Hepatocyte (in vitro differentiated cells): ENCODE measurements at regions not wholly inside any gene's neighbourhood (a gene's known extent, or its start where the extent isn't known, plus 50 kb on each side); places are given as distances from the start of the nearest gene placed in this dataset.

ENCODE experiments used
- DNase-seq: peaks from one replicate; pipeline ENCODE4 v3.0.0-alpha.2; 2016; ENCODE audit warnings: low spot score
- H2AFZ ChIP-seq: fragments of 200-600 bp; sonication (generic); 2 replicates; pipeline ENCODE4 v1.6.0; 2016; ENCODE audit warnings: antibody characterized with exemption, mild to moderate bottlenecking
- H3K27ac ChIP-seq: fragments of 200-600 bp; sonication (generic); 2 replicates; pipeline ENCODE4 v1.5.1; 2016; ENCODE audit warnings: mild to moderate bottlenecking
- H3K27me3 ChIP-seq: fragments of 200-600 bp; sonication (generic); 2 replicates; pipeline ENCODE4 v1.6.1; 2016
- H3K36me3 ChIP-seq: fragments of 200-600 bp; sonication (generic); replicated peaks from 2 replicates; pipeline ENCODE4 v1.5.1; 2016; ENCODE audit warnings: low read depth; ENCODE audit not compliant: insufficient read depth
- H3K4me1 ChIP-seq: fragments of 200-600 bp; sonication (generic); 2 replicates; pipeline ENCODE4 v1.5.1; 2016; ENCODE audit warnings: mild to moderate bottlenecking, moderate library complexity; ENCODE audit not compliant: insufficient read depth
- H3K4me2 ChIP-seq: fragments of 200-600 bp; sonication (generic); 2 replicates; pipeline ENCODE4 v1.6.0; 2016
- H3K4me3 ChIP-seq: fragments of 200-600 bp; sonication (generic); 2 replicates; pipeline ENCODE4 v1.5.1; 2016; ENCODE audit warnings: mild to moderate bottlenecking
- H3K79me2 ChIP-seq: fragments of 200-600 bp; sonication (generic); 2 replicates; pipeline ENCODE4 v1.6.0; 2017; ENCODE audit warnings: mild to moderate bottlenecking
- H3K9me2 ChIP-seq: fragments of 200-600 bp; sonication (generic); replicated peaks from 2 replicates; pipeline ENCODE4 v1.6.0; 2017; ENCODE audit warnings: mild to moderate bottlenecking; ENCODE audit not compliant: insufficient read depth
- H3K9me3 ChIP-seq: fragments of 200-600 bp; sonication (generic); 2 replicates; pipeline ENCODE4 v1.5.1; 2016; ENCODE audit warnings: low read depth, mild to moderate bottlenecking
- H4K20me1 ChIP-seq: fragments of 200-600 bp; sonication (generic); 2 replicates; pipeline ENCODE4 v1.6.0; 2016; ENCODE audit warnings: mild to moderate bottlenecking; ENCODE audit not compliant: insufficient read depth, poor library complexity, severe bottlenecking
- EZH2 ChIP-seq: fragments of 200-600 bp; sonication (generic); IDR thresholded peaks from 2 replicates; pipeline ENCODE4 v1.6.1; 2016; ENCODE audit warnings: antibody characterized with exemption, mild to moderate bottlenecking, borderline replicate concordance
- EZH2phosphoT487 ChIP-seq: fragments of 200-600 bp; sonication (generic); IDR thresholded peaks from one replicate; pipeline ENCODE4 v1.6.1; 2018; ENCODE audit warnings: antibody characterized with exemption, mild to moderate bottlenecking, low read depth, moderate library complexity; ENCODE audit not compliant: unreplicated experiment, severe bottlenecking
- WGBS: methylation state at CpG from one replicate; pipeline ENCODE4 v1.1.6; 2016; ENCODE audit warnings: low lambda C conversion rate; ENCODE audit errors: missing lambda C conversion rate; 5-methylcytosine and 5-hydroxymethylcytosine counted together
- TF ChIP-seq, protein P1 (sequence below): fragments of 200-600 bp; sonication (generic); IDR thresholded peaks from 2 replicates; pipeline ENCODE4 v1.5.1; 2016; ENCODE audit warnings: antibody characterized with exemption, mild to moderate bottlenecking; ENCODE audit not compliant: poor library complexity

DNA sequence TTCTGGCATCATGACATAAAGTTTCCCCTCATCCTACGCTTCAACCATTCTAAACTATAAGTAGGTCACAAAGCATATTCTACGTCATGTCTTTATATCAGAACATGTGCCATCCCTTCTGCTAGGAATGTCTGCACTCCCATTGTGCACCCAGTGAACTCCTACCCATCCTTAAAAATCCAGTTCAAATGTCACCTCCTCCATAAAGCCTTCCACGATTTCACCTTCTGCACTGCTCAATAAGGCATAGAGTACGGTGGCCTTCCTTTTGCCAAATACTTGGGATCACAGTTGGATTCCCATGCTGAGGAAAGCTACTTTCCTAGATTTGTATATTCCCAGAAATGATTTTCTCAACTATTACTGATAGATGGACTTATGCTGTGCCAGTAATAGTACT lies 186.3 kb upstream of the ZKSCAN2 start:
- Histone ChIP-seq H3K4me1 (no peaks in the 10 kb centered on the region), H3K4me2 (no peak overlapping the region), H3K27ac (no peak overlapping the region), H3K79me2 (no peaks in the 10 kb centered on the region), H4K20me1 (no peaks in the 10 kb centered on the region), H2AFZ (no peak overlapping the region), H3K9me3 (no peaks in the 10 kb centered on the region), H3K36me3 (no peaks in the 10 kb centered on the region), H3K9me2 (no peaks in the 10 kb centered on the region), H3K4me3 (no peak overlapping the region), H3K27me3 (no peaks in the 10 kb centered on the region)
- 65% methylated on average over 4 of the region's 4 CpGs for WGBS
- no peak for DNase-seq
- TF ChIP-seq EZH2phosphoT487 (no peak), EZH2 (no peak)
- TF ChIP-seq, protein P1, sequence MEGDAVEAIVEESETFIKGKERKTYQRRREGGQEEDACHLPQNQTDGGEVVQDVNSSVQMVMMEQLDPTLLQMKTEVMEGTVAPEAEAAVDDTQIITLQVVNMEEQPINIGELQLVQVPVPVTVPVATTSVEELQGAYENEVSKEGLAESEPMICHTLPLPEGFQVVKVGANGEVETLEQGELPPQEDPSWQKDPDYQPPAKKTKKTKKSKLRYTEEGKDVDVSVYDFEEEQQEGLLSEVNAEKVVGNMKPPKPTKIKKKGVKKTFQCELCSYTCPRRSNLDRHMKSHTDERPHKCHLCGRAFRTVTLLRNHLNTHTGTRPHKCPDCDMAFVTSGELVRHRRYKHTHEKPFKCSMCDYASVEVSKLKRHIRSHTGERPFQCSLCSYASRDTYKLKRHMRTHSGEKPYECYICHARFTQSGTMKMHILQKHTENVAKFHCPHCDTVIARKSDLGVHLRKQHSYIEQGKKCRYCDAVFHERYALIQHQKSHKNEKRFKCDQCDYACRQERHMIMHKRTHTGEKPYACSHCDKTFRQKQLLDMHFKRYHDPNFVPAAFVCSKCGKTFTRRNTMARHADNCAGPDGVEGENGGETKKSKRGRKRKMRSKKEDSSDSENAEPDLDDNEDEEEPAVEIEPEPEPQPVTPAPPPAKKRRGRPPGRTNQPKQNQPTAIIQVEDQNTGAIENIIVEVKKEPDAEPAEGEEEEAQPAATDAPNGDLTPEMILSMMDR = no peak

GRCh38 chr16:25434064-25434463 lies 176.4 kb upstream of the ZKSCAN2 start:
- Histone ChIP-seq H3K4me1 (no peaks in the 10 kb centered on the region), H3K79me2 (no peaks in the 10 kb centered on the region), H4K20me1 (no peaks in the 10 kb centered on the region), H3K4me2 (no peak overlapping the region), H3K27ac (no peak overlapping the region), H2AFZ (no peak overlapping the region), H3K9me2 (no peaks in the 10 kb centered on the region), H3K4me3 (no peak overlapping the region), H3K9me3 (no peaks in the 10 kb centered on the region), H3K36me3 (no peaks in the 10 kb centered on the region), H3K27me3 (no peaks in the 10 kb centered on the region)
- no peak for DNase-seq
- 56% methylated on average over 3 of the region's 3 CpGs for WGBS
- TF ChIP-seq EZH2phosphoT487 (no peak), EZH2 (no peak)
- TF ChIP-seq, protein P1 = no peak

- no peak overlapping the region for H2AFZ ChIP-seq
- H3K4me2 ChIP-seq = no peak overlapping the region
- H3K27me3 ChIP-seq = no peaks in the 10 kb centered on the region
- H3K9me2 ChIP-seq = no peaks in the 10 kb centered on the region
- no peaks in the 10 kb centered on the region for H3K79me2 ChIP-seq
- no peaks in the 10 kb centered on the region for H3K36me3 ChIP-seq
- H3K4me1 ChIP-seq = no peaks in the 10 kb centered on the region
- H3K9me3 ChIP-seq = no peaks in the 10 kb centered on the region
- no peak overlapping the region for H3K4me3 ChIP-seq
- H3K27ac ChIP-seq = no peak overlapping the region
- no peak for DNase-seq
- no peak for TF ChIP-seq EZH2phosphoT487
- TF ChIP-seq EZH2 = no peak
- TF ChIP-seq, protein P1 = no peak
- WGBS = 80% methylated on average over 4 of the region's 4 CpGs
- H4K20me1 ChIP-seq = no peaks in the 10 kb centered on the region
Measured at GRCh38 chr16:25433388-25433787, 175.7 kb upstream of the ZKSCAN2 start.

DNA sequence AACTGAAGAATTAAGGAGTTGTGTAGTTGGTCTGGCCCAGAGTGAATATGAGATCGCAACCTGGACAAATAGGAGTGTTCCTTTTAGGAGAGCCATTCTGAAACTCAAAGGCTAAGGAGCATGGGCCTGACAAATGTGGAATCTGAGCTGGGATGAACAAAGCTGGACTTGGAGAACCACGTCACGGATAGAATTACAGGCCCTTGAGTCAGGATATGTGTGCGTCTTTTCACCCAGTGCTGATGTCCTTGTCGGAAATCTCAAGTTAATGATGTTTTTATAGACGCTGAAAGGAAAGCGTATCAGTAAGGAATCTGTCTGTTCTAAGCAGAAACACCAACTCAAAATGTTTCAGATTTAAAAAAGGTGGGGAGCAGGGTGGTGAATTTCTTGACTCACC lies 173.8 kb upstream of the ZKSCAN2 start:
- H3K27ac ChIP-seq = no peak overlapping the region
- no peaks in the 10 kb centered on the region for H3K27me3 ChIP-seq
- H3K9me2 ChIP-seq = no peaks in the 10 kb centered on the region
- H2AFZ ChIP-seq = no peak overlapping the region
- no peaks in the 10 kb centered on the region for H4K20me1 ChIP-seq
- H3K36me3 ChIP-seq = no peaks in the 10 kb centered on the region
- H3K4me1 ChIP-seq = no peaks in the 10 kb centered on the region
- DNase-seq = no peak
- H3K4me3 ChIP-seq = no peak overlapping the region
- no peak overlapping the region for H3K4me2 ChIP-seq
- H3K9me3 ChIP-seq = no peaks in the 10 kb centered on the region
- no peaks in the 10 kb centered on the region for H3K79me2 ChIP-seq
- WGBS = 94% methylated on average over 7 of the region's 7 CpGs
- TF ChIP-seq EZH2 (no peak), EZH2phosphoT487 (no peak)
- TF ChIP-seq, protein P1 = no peak
